GM18505 (cell line): ENCODE measurements at regions not wholly inside any gene's neighbourhood (a gene's known extent, or its start where the extent isn't known, plus 50 kb on each side); places are given as distances from the start of the nearest gene placed in this dataset.

ENCODE experiments used
- ATAC-seq: cut with Tn5 transposase; IDR thresholded peaks from one replicate; pipeline ENCODE4 v1.9.1; 2021; ENCODE audit not compliant: unreplicated experiment
- POLR2A ChIP-seq: IDR thresholded peaks from 4 replicates; pipeline ENCODE4 v1.6.1; 2011; ENCODE audit warnings: borderline replicate concordance; ENCODE audit not compliant: insufficient read depth, insufficient read length; ENCODE audit errors: extremely low read depth

DNA sequence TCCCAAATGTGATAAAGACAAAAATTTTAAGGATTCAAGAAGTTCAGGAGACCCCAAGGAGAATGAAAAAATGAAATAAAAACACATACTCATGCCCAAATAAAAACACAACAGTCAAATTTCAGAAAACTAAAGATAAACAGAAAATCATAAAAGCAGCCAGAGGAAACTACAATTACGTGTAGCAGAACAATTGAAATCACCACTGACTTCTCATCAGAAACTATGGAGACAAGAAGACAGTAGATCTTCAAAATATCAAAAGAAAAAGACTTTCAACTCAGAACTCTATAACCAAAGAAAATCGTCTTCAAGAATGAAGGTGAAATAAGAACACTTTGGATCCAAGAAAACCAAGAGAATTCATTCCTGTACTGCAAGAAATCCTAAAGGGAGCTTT is 54.9 kb downstream of the DIO3 start:
- no peak for TF ChIP-seq POLR2A
- no peak for ATAC-seq

DNA sequence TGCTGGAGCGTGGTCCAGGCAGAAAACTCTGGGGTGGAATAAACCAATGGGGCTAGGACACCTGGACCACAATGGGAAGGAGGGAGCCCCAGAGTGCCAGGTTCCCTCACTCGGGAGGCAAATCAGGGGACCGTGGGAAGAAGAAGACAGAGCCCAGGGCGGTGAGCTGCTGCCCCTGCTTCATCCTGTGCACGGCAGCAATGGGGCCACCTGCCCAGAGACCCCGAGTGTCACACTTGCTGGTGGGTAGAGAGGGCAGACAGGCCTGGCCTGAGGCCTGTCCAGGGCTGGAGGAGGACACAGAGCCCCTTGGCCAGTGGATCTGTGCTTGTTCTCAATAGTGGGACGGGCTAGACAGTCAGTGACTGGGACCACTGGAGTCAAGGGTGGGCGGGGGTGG is 58.2 kb downstream of the DIO3 start:
- no peak for TF ChIP-seq POLR2A
- ATAC-seq: no peak

DNA sequence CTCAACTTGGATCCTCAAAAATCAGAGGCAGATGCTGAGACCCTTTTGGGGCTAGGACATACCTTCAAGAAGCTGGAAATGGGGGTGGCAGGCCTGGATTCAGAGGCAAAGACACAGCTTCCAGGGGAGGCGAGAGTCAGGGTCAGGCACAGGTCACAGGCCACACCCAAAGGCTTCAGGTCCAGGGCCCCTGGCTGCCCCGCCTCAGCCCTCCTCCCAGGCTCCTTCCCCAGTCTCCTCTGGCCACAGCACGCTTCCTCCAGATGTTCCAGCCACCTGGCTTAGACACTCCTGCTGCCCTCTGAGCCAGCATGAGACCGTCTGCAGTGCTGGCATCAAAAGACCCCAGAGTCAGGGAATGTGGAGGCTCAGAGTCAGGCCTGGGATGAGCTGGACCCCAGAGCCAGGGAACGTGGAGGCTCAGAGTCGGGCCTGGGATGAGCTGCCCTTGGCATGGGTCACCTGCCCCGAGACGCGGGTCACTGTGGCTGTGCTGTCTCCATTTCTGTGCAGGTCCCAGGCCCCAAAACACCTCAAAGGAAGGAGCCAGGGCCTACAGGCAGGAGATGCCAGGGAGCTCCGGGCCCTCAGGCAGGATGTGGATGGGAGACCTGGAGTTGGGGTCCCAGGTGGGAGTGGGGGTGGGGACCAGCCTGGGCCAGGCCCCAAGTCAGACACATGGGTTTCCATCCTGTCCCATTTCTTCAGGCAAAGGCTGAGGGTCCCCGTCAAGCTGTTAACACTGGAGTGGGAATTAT is 58.9 kb downstream of the DIO3 start:
- ATAC-seq: no peak

DNA sequence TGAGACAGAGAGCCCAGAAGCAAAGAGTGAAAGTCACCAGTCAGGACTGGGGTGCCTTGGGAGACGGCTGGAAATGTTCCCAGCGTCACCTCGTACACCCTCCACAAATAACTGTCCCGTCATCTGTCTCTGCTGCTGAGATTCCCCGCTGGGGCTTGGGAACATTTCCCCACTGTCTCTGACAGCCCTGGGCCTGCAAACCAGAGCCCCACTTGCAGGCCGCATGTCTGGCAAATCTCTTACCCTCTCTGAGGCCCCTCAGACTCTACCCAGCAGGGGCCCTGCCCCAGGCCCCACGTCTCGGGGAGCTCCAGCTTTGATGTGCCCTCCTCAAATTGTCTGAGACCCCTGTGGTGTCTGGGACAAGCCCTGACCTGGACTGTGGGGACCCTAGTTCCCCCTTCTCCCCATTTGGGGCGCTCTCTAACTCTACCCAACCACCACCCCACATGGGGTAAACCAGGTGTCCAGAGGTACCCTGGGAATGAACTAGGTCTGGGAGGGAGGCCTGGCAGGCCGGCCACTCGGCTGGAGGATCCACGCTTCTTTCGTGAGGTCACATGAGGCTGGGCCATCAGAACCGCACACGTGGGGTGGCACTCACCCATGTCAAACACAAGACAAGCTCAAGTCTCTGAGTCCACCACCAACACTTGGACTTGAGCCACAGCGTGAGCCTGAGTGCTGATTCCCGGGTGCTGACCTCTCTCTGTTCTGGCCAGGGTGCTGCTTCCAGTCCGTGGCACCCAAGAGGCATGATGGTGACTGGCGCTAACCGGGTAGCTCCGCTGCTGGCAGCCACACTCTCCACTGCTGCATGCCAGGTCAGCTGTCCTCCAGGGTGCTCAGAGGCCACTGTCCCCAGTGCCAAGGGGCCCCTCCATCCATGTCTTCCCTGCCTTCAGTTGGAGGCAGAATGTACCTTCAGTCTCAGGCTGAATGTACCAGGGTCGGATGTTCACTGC is 59.8 kb downstream of the DIO3 start:
- ATAC-seq: no peak
- no peak for TF ChIP-seq POLR2A

More for the DNA sequence above, 58.9 kb downstream of the DIO3 start:
- TF ChIP-seq POLR2A: no peak

DNA sequence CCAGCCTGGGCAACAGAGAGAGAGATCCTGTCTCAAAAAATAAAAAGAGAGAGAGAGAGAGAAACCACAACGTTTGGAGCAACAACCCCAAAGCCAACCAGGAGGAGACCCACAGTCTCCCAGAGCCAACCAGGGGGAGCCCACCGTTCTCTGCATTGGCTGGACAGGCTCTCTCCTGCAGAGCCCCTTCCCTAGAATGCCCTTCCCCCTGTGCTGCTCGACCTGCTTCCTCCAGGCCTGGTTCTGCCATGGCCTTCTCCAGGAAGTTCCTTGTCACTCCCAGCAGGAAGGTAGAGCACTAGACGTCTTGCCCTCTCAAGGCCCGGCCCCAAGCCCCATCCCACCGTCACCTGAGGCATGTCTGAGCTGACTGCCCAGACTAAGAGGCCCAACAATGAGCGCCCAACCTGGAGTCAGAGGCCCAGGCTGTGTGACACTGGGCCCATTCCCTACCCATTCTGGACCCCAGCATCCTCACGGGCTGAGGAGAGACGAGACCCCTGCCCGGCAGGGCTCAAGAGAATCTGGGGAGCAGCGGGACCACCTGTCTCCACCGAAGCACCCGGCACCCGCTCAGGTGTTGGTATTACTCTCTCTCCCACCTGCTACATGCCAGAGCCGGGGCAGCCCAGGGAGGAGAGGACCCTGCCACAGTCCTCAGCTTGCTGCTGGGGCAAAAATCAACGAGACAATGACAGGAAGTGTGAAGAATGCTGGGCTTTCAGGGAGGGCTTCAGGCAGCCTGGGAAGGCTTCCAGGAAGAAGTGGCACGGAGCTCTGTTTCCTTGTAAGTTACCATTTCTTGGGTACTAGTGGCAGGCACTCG is 61.2 kb downstream of the DIO3 start:
- ATAC-seq: no peak
- no peak for TF ChIP-seq POLR2A

DNA sequence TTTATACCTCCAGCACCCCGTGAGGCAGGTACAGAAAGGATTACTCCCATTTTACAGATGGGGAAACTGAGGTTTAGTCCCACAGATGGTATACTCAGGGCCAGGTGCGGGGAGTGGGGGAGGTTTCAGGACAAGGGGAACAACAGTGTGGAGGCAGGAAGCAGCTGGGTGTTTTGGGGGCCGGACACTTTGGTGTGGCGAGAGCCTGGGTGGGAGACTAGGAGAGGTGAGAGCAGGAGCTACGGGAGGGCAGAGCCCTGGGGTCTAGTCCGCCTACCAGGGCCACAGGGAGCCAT is 61.7 kb downstream of the DIO3 start:
- ATAC-seq: no peak
- TF ChIP-seq POLR2A: no peak

DNA sequence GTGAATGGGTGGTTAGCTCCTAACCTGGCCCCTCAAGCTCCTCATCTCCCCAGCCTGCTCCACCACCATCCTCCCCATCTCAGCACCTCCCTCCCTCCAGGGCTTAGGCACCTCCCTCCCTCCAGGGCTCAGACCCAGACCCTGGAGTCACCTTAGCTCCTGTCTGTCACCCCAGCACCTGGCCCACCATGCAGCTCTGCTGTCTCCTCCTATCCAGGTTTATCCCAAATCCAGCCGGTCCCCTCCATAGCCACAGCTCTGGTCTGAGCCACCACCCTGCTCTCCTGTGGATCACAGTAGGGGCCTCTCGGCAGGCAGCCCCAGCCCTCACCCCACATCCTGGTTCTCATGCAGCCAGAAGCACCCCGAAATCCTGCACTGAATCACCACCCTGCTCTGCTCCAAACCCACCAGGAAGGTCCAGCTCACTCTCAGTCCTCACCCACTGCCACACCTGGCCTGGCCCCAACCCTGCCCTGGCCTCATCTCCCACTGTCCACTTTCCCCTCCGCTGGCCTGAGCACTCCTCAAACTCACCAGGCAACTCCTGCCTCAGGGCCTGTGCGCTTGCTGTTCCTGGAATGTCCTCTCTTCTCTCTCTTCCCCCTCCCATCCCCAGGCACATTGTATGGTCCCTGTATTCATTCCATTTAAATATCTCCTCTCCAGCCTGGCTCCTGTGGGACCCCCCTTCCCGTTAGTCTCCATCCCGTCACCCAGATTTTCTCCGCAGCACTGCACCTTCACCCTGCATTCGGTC is 62.6 kb downstream of the DIO3 start:
- TF ChIP-seq POLR2A: no peak
- ATAC-seq: no peak

DNA sequence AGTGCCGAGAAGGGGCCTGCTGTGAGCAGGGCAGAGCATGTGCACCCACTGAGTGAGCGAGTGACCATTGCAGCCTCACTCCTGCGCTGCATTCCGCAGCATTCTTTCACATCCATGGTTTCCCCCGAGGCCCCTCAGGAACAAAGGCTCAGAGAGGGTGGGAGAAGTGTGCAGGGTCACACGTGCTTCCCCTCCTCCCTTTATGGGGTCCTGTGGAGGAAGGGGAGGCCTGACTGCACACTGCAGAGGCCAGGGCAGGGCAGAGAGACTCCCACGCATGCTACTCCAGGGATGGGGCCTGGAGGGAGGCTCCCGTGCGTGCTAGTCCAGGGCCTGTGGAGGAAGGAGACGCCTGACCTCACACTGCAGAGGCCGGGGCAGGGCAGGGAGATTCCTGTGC is 63.2 kb downstream of the DIO3 start:
- no peak for TF ChIP-seq POLR2A

DNA sequence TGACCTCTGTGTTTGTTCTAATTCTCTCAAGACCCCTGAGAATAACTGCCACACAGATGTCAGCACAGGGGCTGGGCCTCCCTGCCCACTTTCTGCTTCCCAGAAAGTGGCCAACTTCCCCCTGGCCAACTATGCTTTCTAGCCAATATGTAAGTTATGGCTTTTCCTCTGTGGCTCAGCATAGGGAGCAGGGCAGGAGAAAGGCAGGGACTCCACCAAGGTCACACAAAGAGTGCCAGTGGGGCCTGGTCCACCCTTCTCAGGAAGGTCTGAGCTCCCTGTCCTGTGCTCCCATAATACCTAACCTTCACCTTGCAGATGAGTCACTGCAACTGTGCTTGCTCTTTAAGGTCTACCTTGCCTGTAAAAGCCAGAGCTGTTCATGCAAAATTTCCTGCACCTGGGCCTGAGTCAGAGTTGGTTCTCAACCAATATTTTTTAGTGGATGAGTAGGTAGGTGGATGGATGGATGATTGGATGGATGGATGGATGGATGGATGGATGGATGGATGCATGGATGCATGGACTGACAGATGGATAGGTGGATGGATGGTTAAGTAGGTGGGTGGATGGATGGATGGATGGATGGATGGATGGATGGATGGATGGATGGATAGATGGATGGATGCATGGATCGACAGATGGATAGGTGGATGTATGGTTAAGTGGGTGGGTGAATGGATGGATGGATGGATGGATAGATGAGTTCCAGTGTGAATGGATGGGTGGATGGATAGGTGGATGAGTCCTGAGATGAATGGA is 64.2 kb downstream of the DIO3 start:
- no peak for ATAC-seq
- no peak for TF ChIP-seq POLR2A

More for the DNA sequence above, 63.2 kb downstream of the DIO3 start:
- no peak for ATAC-seq

DNA sequence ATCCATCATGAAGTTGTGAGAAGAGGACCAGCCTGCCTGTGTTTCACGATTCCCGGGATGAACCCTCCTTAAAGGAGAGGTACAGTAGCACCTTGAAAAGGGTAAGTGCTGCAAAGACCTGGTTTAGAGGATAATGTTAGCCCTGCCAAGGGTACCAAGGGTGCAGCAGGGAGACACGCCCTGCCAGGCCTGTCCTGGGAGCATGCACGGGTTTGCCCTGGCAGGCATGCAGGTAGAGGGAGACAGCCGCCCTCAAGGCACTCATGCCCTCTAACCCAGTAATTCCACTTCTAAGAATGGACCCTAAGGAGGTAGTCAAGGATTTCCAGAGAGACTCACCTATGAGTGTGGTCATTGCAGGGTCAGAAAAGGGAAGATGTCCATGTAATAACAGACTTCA is 65.0 kb downstream of the DIO3 start:
- no peak for TF ChIP-seq POLR2A

DNA sequence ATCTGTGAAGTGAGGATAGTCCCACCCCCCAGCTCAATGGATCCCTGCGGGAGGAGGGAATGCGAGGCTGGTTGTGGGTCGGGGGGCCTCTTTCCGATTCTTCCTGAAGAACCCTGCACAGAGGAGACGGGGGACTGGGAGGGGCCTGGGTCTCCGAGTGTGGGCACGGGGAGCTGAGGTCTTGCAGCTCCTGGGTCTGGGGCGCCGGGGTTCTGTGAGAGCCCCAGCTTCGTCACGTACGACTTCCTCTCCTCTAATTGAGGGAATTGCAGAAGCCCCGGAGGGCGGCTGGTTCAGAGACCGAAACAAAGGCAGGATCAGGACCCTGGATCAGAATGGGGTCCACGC is 66.6 kb downstream of the DIO3 start:
- no peak for TF ChIP-seq POLR2A
- no peak for ATAC-seq

More for the DNA sequence above, 65.0 kb downstream of the DIO3 start:
- no peak for ATAC-seq

DNA sequence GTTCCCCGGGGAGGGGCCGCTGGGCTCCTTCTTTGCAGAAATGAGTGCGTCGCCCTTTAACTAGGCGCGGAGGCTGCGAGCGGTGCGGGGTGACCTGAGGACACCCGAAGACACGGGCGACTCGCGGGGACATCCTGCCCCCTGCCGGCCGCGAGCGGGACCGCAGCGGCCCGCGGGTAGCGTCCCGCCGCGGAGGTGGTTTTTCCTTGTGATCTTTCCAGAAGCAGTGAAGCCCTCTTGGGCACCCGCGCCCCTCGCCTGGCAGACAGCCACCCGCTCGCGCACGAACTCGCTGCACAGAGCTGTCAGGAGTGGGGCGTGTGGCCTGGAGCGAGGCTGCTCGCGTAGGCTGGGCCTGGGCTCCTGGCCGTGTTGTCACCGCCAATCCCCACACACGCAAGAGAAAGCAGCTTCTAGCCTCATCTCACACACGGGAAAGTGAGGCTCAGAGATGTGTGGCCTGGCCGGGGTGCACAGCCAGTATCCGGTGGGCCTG is 67.2 kb downstream of the DIO3 start:
- no peak for TF ChIP-seq POLR2A
- ATAC-seq: peak; percentile 78
